ENCODE measurements at regions not wholly inside any gene's neighbourhood (a gene's known extent, or its start where the extent isn't known, plus 50 kb on each side); places are given as distances from the start of the nearest gene placed in this dataset.

- FAIRE-seq: no peak
Measured at GRCh38 chr3:5071061-5071460, 51.0 kb upstream of the ARL8B start.

GRCh38 chr3:5072100-5072816 is 49.8 kb upstream of the ARL8B start:
- FAIRE-seq: no peak
